WERI-Rb-1 (cell line): ENCODE measurements at regions not wholly inside any gene's neighbourhood (a gene's known extent, or its start where the extent isn't known, plus 50 kb on each side); places are given as distances from the start of the nearest gene placed in this dataset.
A peak's percentile ranks its signal among the peaks of the same experiment; 100 is the strongest.
"Not testable (repeated sequence)": the region's sequence is repeated elsewhere in the genome, so short reads cannot be mapped to it uniquely, and the experiment has no call there.

Source experiments
- DNase-seq: peaks from one replicate; pipeline ENCODE4 v3.0.0-alpha.2; 2020
- H3K27ac ChIP-seq: fragments of 250-450 bp; sonication (Bioruptor Pico); 2 replicates; pipeline ENCODE4 v1.5.1; 2020; ENCODE audit warnings: mild to moderate bottlenecking, moderate library complexity
- H3K27me3 ChIP-seq: fragments of 250-450 bp; sonication (Bioruptor Pico); 2 replicates; pipeline ENCODE4 v1.5.1; 2021; ENCODE audit warnings: mild to moderate bottlenecking, low read depth, moderate library complexity; ENCODE audit not compliant: insufficient read depth, severe bottlenecking
- H3K36me3 ChIP-seq: fragments of 250-450 bp; sonication (Bioruptor Pico); 2 replicates; pipeline ENCODE4 v1.5.1; 2020; ENCODE audit warnings: mild to moderate bottlenecking, moderate library complexity
- H3K4me3 ChIP-seq: 2 replicates; pipeline ENCODE4 v1.5.1; 2011; ENCODE audit warnings: low read depth, mild to moderate bottlenecking, control low read depth, low read length
- H3K9me3 ChIP-seq: fragments of 250-450 bp; sonication (Bioruptor Pico); 2 replicates; pipeline ENCODE4 v1.5.1; 2021; ENCODE audit warnings: mild to moderate bottlenecking, moderate library complexity; ENCODE audit not compliant: severe bottlenecking
- TF ChIP-seq, protein P1 (sequence below): IDR thresholded peaks from 2 replicates; pipeline ENCODE4 v1.5.1; 2011; ENCODE audit warnings: low read depth, mild to moderate bottlenecking, control low read depth, inconsistent platforms, low read length

DNA sequence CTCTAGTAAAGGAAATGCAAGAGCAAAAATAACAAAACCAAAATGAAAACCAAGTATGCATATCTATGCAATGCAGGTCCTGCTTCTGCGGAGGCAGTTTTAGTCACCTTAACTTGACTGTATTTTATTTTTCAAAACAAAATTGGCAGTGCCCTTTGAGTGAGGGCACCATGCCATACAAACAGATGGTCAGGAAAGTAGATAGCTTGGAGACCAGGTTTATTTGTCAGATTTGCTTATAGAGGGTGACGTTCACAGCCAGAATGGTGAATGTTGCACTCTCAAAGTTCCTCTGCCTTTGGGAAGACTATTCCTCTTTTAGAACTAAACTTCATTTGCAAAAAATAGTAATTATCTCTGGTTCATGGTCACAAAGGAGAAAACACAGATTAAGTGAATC lies 801.9 kb downstream of the ANKRD7 start:
- no peak for DNase-seq
- TF ChIP-seq, protein P1, sequence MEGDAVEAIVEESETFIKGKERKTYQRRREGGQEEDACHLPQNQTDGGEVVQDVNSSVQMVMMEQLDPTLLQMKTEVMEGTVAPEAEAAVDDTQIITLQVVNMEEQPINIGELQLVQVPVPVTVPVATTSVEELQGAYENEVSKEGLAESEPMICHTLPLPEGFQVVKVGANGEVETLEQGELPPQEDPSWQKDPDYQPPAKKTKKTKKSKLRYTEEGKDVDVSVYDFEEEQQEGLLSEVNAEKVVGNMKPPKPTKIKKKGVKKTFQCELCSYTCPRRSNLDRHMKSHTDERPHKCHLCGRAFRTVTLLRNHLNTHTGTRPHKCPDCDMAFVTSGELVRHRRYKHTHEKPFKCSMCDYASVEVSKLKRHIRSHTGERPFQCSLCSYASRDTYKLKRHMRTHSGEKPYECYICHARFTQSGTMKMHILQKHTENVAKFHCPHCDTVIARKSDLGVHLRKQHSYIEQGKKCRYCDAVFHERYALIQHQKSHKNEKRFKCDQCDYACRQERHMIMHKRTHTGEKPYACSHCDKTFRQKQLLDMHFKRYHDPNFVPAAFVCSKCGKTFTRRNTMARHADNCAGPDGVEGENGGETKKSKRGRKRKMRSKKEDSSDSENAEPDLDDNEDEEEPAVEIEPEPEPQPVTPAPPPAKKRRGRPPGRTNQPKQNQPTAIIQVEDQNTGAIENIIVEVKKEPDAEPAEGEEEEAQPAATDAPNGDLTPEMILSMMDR = no peak
- no peak overlapping the region for H3K27ac ChIP-seq
- no peak overlapping the region for H3K4me3 ChIP-seq
- no peaks in the 10 kb centered on the region for H3K36me3 ChIP-seq
- no peaks in the 10 kb centered on the region for H3K27me3 ChIP-seq
- no peaks in the 10 kb centered on the region for H3K9me3 ChIP-seq

DNA sequence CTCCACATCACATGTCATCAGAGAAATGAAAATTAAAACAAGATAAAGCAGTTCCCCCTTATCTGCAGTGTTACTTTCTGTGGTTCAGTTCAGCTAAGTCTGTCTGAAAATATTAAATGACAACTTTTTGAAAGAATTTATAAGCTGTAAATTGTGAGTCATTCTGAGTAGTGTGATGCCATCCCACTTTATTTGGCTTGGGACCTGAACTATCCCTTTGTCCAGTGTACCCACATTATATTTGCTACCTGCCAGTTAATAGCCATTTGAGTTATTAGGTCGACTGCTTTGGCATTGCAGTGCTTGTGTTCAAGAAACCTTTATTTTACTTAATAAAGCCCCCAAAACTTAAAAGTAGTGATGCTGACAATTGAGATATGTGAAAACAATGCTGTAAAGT lies 804.2 kb downstream of the ANKRD7 start:
- Histone ChIP-seq H3K27me3 (no peaks in the 10 kb centered on the region), H3K9me3 (no peaks in the 10 kb centered on the region), H3K27ac (no peak overlapping the region), H3K4me3 (no peak overlapping the region), H3K36me3 (no peaks in the 10 kb centered on the region)
- TF ChIP-seq, protein P1 = no peak
- DNase-seq = no peak

DNA sequence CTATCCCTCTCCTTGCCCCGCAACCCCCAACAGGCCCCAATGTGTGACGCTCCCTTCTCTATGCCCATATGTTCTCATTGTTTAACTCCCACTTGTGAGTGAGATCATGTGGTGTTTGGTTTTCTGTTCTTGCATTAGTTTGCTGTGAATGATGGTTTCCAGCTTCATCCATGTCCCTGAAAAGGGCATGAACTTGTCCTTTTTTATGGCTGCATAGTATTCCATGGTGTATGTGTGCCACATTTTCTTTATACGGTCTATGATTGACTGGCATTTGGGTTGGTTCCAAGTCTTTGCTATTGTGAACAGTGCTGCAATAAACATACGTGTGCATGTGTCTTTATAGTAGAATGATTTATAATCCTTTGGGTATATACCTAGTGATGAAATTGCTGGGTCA lies 807.6 kb downstream of the ANKRD7 start:
- not testable (repeated sequence) for H3K27me3 ChIP-seq, H3K4me3 ChIP-seq, H3K9me3 ChIP-seq, H3K27ac ChIP-seq, DNase-seq, H3K36me3 ChIP-seq

DNA sequence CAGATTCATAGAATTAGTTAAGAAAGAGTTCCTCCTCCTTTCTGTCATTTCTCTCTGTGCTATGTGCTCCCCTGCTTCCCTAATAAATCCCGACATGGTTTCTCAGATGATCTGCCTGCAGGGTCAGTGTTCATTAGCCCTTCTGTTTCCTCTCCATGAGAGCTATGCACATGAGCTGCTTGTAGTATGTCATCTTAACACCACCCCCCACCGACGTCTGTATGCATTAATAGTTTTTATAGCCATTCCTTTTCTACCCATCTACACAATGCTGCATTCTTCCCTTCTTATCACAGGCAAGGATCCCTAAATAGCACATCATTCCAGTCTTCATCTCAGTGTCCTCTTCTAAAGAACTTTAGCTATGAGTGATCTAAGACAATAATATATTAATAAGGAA lies 809.1 kb downstream of the ANKRD7 start:
- Histone ChIP-seq H3K27ac (no peak overlapping the region), H3K9me3 (no peaks in the 10 kb centered on the region), H3K27me3 (no peaks in the 10 kb centered on the region), H3K36me3 (no peaks in the 10 kb centered on the region), H3K4me3 (no peak overlapping the region)
- no peak for DNase-seq
- TF ChIP-seq, protein P1 = no peak

DNA sequence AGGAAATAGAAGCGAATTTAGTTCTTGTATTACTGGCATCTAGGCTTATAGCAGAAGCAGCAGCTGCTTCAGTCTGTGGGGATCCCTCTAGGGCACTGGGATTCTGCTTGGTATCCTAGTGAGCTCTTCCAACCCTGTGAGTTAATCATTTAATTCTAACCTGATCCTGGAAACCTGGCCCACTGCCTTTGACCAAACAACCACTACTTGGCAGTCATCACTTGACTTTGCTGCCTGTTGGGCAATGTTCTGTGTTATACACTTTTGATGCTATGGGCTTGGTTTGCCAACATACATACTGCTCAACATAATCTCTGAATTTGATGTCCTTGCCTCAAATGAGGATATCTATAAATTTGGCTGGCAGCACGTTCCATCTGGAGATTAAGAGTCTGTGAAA lies 813.4 kb downstream of the ANKRD7 start:
- peak; percentile 8 for DNase-seq
- TF ChIP-seq, protein P1 = no peak
- H3K9me3 ChIP-seq = no peaks in the 10 kb centered on the region
- no peaks in the 10 kb centered on the region for H3K27me3 ChIP-seq
- H3K27ac ChIP-seq = no peak overlapping the region
- H3K36me3 ChIP-seq = no peaks in the 10 kb centered on the region
- H3K4me3 ChIP-seq = no peak overlapping the region

DNA sequence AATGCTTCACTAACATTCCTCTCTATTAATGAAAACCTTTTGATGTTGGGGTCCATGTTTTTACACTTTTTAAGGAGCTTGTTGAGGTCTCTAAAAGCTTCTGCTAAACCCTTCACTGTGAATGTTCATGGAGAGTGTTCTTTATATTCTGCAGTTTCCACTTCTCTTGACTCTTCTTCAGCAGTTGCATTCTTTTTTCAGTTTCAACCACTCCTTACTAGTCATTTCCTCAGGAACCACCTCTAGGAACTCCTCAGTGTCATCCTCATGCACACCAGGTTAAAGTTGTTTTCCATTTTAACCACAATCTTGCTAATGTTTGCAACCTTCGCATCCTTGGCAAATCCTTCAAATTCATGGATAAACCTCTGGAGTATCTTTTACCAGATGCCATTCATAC lies 821.6 kb downstream of the ANKRD7 start:
- DNase-seq = no peak
- Histone ChIP-seq H3K9me3 (no peaks in the 10 kb centered on the region), H3K27me3 (no peaks in the 10 kb centered on the region), H3K4me3 (no peak overlapping the region), H3K36me3 (no peaks in the 10 kb centered on the region), H3K27ac (no peak overlapping the region)
- TF ChIP-seq, protein P1 = no peak
